ENCODE measurements at regions not wholly inside any gene's neighbourhood (a gene's known extent, or its start where the extent isn't known, plus 50 kb on each side); places are given as distances from the start of the nearest gene placed in this dataset.

DNA sequence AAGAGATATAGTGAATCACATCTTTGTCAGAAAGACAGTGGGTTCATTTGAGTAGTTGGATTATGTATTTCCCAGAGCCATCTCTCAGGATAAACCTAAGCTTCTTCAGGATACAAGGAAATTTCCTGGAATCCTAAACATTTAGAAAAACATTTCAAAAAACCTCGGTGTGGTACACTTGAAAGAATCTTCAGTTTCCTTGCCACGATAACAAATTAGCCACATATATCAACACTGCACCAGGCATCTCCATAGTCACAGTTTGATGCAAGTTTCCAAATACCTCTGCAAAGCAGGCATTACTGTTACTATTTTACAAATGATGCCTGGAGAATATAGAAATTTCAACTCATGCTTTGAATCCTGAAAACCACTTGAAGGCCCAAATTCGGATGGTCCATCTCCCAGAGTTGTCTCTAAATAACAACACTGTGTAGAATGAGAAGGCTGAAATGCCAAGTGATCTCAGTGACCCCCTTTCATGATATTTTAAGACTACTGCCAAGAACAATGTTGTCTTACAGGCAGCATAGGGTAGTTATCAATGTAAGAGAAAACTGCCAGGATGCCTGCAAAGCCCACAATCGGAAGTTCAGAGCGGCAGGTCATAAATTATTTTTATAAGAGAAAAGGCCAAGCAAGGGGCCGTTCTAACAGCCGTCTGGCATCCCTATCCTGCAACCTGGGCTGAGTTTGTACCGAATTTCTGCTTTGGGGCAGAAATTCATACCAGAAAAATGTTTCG is 307.9 kb downstream of the TXNL1 start:
- H3K9me2 ChIP-seq (replicated peaks; ENCODE audit: control insufficient read depth, low read length) = no peaks in the 10 kb centered on the region
- no peak overlapping the region for H3K27ac ChIP-seq (ENCODE audit: low read depth, low read length)
- H3K36me3 ChIP-seq (ENCODE audit: control insufficient read depth, low read length) = no peaks in the 10 kb centered on the region
- H3K4me1 ChIP-seq (ENCODE audit: control insufficient read depth, low read length) = no peaks in the 10 kb centered on the region
- H3K4me3 ChIP-seq (ENCODE audit: low read length) = no peak overlapping the region
- no peaks in the 10 kb centered on the region for H3F3A ChIP-seq (ENCODE audit: control insufficient read depth, insufficient read depth)
- H3K9me3 ChIP-seq (ENCODE audit: control insufficient read depth, insufficient read depth, low read length) = no peaks in the 10 kb centered on the region
- no peaks in the 10 kb centered on the region for H3K79me2 ChIP-seq (ENCODE audit: control insufficient read depth, low read length)
- no peak overlapping the region for H3K4me2 ChIP-seq (ENCODE audit: low read length)
- no peaks in the 10 kb centered on the region for H3K27me3 ChIP-seq (ENCODE audit: control insufficient read depth, low read length)
- no peaks in the 10 kb centered on the region for H4K20me1 ChIP-seq (ENCODE audit: control insufficient read depth, insufficient read depth, low read depth, low read length)
- TF ChIP-seq EZH2phosphoT487 (IDR thresholded peaks at IDR 0.05; ENCODE audit: borderline replicate concordance, low read length) = no peak
- TF ChIP-seq CTCF (IDR thresholded peaks at IDR 0.05; ENCODE audit: low read depth, low read length, poor library complexity, severe bottlenecking) = no peak

GRCh38 chr18:56329536-56329935 is 308.9 kb downstream of the TXNL1 start:
- no peak for TF ChIP-seq EZH2phosphoT487 (IDR thresholded peaks at IDR 0.05; ENCODE audit: borderline replicate concordance, low read length)
- no peak for TF ChIP-seq CTCF (IDR thresholded peaks at IDR 0.05; ENCODE audit: low read depth, low read length, poor library complexity, severe bottlenecking)
- Histone ChIP-seq H3K79me2 (ENCODE audit: control insufficient read depth, low read length) (no peaks in the 10 kb centered on the region), H3F3A (ENCODE audit: control insufficient read depth, insufficient read depth) (no peaks in the 10 kb centered on the region), H3K9me2 (replicated peaks; ENCODE audit: control insufficient read depth, low read length) (no peaks in the 10 kb centered on the region), H4K20me1 (ENCODE audit: control insufficient read depth, insufficient read depth, low read depth, low read length) (no peaks in the 10 kb centered on the region), H3K4me3 (ENCODE audit: low read length) (no peak overlapping the region), H3K36me3 (ENCODE audit: control insufficient read depth, low read length) (no peaks in the 10 kb centered on the region), H3K4me1 (ENCODE audit: control insufficient read depth, low read length) (no peaks in the 10 kb centered on the region), H3K27ac (ENCODE audit: low read depth, low read length) (no peak overlapping the region), H3K4me2 (ENCODE audit: low read length) (no peak overlapping the region), H3K27me3 (ENCODE audit: control insufficient read depth, low read length) (no peaks in the 10 kb centered on the region), H3K9me3 (ENCODE audit: control insufficient read depth, insufficient read depth, low read length) (no peaks in the 10 kb centered on the region)

DNA sequence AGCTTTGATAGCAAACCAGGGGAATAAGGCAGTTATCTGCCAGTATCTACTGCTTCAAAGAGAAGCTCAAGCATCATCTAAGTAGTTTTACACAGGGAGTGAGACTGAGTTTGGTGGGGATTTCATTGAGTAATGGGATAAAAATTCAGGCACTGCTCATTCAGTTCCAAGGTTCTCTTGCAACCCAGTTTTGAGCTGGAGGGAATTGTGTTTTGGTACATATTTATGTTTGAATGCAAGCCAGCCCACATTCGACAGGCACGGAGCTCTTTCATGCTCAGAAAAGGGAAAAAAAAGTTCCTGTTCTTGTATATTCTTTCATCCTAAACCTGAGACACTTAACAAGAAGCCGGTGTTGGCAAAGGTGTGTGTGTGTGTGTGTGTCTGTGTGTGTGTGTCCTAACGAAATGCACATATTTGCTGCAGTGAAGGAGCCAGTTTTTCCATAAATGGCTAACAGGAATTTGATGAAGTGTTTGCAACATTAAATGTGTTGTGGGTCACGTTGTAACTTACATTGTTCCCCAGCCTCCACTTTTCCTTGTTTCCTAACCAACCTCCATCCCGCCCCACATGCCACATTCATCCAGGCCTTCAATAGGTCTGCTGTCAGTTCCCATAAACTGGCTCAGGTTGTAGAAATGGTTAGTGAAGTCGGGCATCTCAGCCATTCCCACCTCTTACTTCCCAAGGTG is 311.1 kb downstream of the TXNL1 start:
- TF ChIP-seq EZH2phosphoT487 (IDR thresholded peaks at IDR 0.05; ENCODE audit: borderline replicate concordance, low read length) = no peak
- no peak for TF ChIP-seq CTCF (IDR thresholded peaks at IDR 0.05; ENCODE audit: low read depth, low read length, poor library complexity, severe bottlenecking)
- H3K27ac ChIP-seq (ENCODE audit: low read depth, low read length) = no peak overlapping the region
- H3K4me3 ChIP-seq (ENCODE audit: low read length) = no peak overlapping the region
- H3F3A ChIP-seq (ENCODE audit: control insufficient read depth, insufficient read depth) = no peaks in the 10 kb centered on the region
- no peaks in the 10 kb centered on the region for H3K27me3 ChIP-seq (ENCODE audit: control insufficient read depth, low read length)
- no peaks in the 10 kb centered on the region for H3K4me1 ChIP-seq (ENCODE audit: control insufficient read depth, low read length)
- no peaks in the 10 kb centered on the region for H4K20me1 ChIP-seq (ENCODE audit: control insufficient read depth, insufficient read depth, low read depth, low read length)
- H3K4me2 ChIP-seq (ENCODE audit: low read length) = no peak overlapping the region
- H3K79me2 ChIP-seq (ENCODE audit: control insufficient read depth, low read length) = no peaks in the 10 kb centered on the region
- no peaks in the 10 kb centered on the region for H3K9me3 ChIP-seq (ENCODE audit: control insufficient read depth, insufficient read depth, low read length)
- no peaks in the 10 kb centered on the region for H3K36me3 ChIP-seq (ENCODE audit: control insufficient read depth, low read length)
- no peaks in the 10 kb centered on the region for H3K9me2 ChIP-seq (replicated peaks; ENCODE audit: control insufficient read depth, low read length)
